ENCODE measurements at regions not wholly inside any gene's neighbourhood (a gene's known extent, or its start where the extent isn't known, plus 50 kb on each side); places are given as distances from the start of the nearest gene placed in this dataset.
"Not testable (repeated sequence)": the region's sequence is repeated elsewhere in the genome, so short reads cannot be mapped to it uniquely, and the experiment has no call there.

DNA sequence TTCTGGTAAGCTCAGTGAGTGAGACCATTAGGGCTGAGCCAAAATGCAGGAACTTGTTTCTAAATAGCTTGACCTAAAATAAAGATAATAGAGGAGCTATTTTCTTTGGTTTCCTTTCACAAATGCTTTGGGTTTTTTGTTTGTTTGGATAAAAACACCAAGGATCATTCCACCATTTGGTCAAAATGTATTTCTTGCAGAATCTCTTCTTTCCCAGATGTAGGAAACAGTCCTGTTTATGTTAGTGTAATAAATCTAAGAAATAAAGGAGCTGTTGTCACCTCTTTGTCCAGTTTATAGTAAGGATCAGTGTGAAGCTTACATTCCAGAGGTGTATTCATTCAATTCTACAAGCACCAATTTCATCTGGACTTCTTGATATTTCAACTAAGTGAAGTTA, 297.8 kb downstream of the GJA1 start:
- no peaks in the 10 kb centered on the region for H3K36me3 ChIP-seq
- no peaks in the 10 kb centered on the region for H3K27me3 ChIP-seq
- no peak for DNase-seq (ENCODE audit: low spot score in 2 of 2)
- TF ChIP-seq POLR2AphosphoS5 (IDR thresholded peaks at IDR 0.05): no peak
- TF ChIP-seq EP300 (IDR thresholded peaks at IDR 0.05): no peak
- TF ChIP-seq, protein P1, sequence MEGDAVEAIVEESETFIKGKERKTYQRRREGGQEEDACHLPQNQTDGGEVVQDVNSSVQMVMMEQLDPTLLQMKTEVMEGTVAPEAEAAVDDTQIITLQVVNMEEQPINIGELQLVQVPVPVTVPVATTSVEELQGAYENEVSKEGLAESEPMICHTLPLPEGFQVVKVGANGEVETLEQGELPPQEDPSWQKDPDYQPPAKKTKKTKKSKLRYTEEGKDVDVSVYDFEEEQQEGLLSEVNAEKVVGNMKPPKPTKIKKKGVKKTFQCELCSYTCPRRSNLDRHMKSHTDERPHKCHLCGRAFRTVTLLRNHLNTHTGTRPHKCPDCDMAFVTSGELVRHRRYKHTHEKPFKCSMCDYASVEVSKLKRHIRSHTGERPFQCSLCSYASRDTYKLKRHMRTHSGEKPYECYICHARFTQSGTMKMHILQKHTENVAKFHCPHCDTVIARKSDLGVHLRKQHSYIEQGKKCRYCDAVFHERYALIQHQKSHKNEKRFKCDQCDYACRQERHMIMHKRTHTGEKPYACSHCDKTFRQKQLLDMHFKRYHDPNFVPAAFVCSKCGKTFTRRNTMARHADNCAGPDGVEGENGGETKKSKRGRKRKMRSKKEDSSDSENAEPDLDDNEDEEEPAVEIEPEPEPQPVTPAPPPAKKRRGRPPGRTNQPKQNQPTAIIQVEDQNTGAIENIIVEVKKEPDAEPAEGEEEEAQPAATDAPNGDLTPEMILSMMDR (IDR thresholded peaks at IDR 0.05): no peak
- TF ChIP-seq POLR2A (IDR thresholded peaks at IDR 0.05): no peak
- H3K4me1 ChIP-seq: no peaks in the 10 kb centered on the region
- H3K4me3 ChIP-seq: no peak overlapping the region
- H3K27ac ChIP-seq: no peak overlapping the region
- H3K9me3 ChIP-seq: no peaks in the 10 kb centered on the region

DNA sequence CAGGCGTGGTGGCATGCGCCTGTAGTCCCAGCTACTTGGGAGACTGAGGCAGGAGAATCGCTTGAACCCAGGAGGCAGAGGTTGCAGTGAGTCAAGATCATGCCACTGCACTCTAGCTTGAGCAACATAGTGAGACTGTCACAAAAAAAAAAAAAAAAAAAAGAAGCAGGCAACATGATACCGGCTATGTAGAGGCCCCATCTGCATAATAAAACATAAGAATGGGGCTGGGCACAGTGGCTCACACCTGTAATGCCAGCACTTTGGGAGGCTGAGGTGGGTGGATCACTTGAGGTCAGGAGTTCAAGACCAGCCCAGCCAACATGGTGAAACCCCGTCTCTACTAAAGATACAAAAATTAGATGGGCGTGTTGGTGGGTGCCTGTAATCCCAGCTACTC, 304.7 kb downstream of the GJA1 start:
- H3K36me3 ChIP-seq; H3K4me3 ChIP-seq; H3K9me3 ChIP-seq; H3K27ac ChIP-seq; DNase-seq (ENCODE audit: low spot score in 2 of 2); H3K4me1 ChIP-seq; H3K27me3 ChIP-seq: not testable (repeated sequence)
- WGBS: 88% methylated on average over 6 of the region's 6 CpGs

DNA sequence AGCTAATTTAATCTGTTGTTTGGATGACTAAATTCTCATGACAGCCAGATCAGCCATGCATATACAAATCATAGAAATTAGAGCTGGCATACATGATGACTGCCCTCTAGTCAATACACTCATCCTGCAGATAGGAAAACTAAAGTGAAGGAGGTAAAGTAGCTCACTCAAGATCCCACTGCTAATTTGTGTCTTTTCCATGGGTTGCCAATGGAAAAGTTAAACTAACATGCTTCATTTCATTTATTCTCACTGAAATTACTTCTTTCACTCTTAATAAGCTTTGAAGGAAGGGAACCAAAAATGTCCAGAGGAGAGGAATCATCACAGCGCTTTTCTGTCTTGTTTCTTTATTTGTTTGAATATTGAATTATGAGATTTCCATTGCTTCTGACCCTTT, 308.2 kb downstream of the GJA1 start:
- H3K36me3 ChIP-seq: no peaks in the 10 kb centered on the region
- WGBS: 76% methylated on average over 1 of the region's 1 CpG
- no peak for DNase-seq (ENCODE audit: low spot score in 2 of 2)
- no peaks in the 10 kb centered on the region for H3K9me3 ChIP-seq
- no peak overlapping the region for H3K4me3 ChIP-seq
- H3K27ac ChIP-seq: no peak overlapping the region
- no peak for TF ChIP-seq POLR2A (IDR thresholded peaks at IDR 0.05)
- no peak for TF ChIP-seq EP300 (IDR thresholded peaks at IDR 0.05)
- TF ChIP-seq, protein P1 (IDR thresholded peaks at IDR 0.05): no peak
- no peak for TF ChIP-seq POLR2AphosphoS5 (IDR thresholded peaks at IDR 0.05)
- H3K27me3 ChIP-seq: no peaks in the 10 kb centered on the region
- H3K4me1 ChIP-seq: no peaks in the 10 kb centered on the region

DNA sequence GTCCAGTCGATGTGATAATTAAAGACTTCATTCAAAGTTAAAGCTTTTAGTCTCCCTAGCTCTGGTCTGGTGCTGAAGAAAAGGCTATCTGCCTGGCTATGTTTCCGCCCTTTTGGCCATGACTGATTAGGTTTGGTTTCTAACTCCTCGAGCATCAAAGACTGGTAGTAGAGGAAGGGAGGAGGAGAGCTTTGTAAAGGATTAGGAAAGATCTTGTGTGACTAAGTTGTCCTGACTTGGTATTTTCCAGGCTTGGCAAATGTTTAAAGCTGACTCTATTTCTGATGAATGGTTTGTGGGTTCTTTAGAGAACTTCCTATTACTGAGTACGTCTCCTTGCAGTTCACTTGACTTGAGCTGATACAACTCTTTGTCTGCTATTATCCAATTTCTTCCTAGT, 312.9 kb downstream of the GJA1 start:
- WGBS: 65% methylated on average over 4 of the region's 4 CpGs
- H3K36me3 ChIP-seq: no peaks in the 10 kb centered on the region
- H3K4me1 ChIP-seq: no peaks in the 10 kb centered on the region
- no peaks in the 10 kb centered on the region for H3K27me3 ChIP-seq
- H3K9me3 ChIP-seq: no peaks in the 10 kb centered on the region
- no peak overlapping the region for H3K27ac ChIP-seq
- TF ChIP-seq POLR2A (IDR thresholded peaks at IDR 0.05) (no peak), EP300 (IDR thresholded peaks at IDR 0.05) (no peak), POLR2AphosphoS5 (IDR thresholded peaks at IDR 0.05) (no peak)
- TF ChIP-seq, protein P1 (IDR thresholded peaks at IDR 0.05): no peak
- no peak for DNase-seq (ENCODE audit: low spot score in 2 of 2)
- H3K4me3 ChIP-seq: no peak overlapping the region

DNA sequence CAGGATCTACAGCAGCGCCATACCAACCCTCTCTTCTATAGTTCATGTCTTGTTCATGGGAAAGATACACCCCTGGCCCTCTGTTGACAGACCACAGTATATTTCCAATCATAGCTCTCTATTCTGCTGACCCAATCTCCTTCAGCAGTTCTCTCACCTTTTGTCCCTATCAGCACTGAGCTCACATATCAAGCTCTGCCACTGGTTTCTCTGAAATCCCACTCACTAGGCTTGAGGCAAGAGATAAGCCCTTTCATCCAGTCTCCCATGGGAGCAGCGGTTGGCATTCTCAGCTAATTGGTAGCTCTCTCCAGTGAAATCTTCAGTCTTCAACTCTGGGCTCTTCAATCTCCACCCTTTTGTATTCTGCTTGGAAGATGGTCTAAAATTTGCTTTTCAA, 313.4 kb downstream of the GJA1 start:
- TF ChIP-seq POLR2A (IDR thresholded peaks at IDR 0.05) (no peak), POLR2AphosphoS5 (IDR thresholded peaks at IDR 0.05) (no peak), EP300 (IDR thresholded peaks at IDR 0.05) (no peak)
- TF ChIP-seq, protein P1 (IDR thresholded peaks at IDR 0.05): no peak
- no peak for DNase-seq (ENCODE audit: low spot score in 2 of 2)
- no peaks in the 10 kb centered on the region for H3K4me1 ChIP-seq
- H3K27me3 ChIP-seq: no peaks in the 10 kb centered on the region
- H3K36me3 ChIP-seq: no peaks in the 10 kb centered on the region
- H3K27ac ChIP-seq: no peak overlapping the region
- H3K4me3 ChIP-seq: no peak overlapping the region
- 92% methylated on average over 2 of the region's 2 CpGs for WGBS
- H3K9me3 ChIP-seq: no peaks in the 10 kb centered on the region

DNA sequence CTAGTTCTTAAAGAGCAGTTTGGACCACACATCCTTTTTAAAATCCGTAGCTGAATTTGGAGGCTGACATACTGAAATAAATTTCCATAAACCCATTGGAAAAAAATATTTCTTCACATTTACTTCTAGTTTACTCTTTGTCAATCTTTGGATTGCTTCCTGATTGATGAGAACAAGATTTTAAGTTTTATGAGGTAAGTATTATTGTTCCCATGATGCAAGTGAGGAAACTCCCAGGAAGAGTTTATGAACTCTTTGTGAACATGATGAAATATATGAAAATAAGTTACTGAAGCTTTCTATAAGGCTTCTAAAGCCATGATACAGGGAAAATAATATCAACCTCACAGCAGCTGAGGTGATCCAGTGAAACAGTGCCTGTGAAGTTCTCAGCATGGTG, 320.0 kb downstream of the GJA1 start:
- no peak for TF ChIP-seq EP300 (IDR thresholded peaks at IDR 0.05)
- Histone ChIP-seq H3K27ac (peak overlapping the region; percentile 78), H3K9me3 (no peaks in the 10 kb centered on the region), H3K27me3 (no peaks in the 10 kb centered on the region), H3K4me3 (no peak overlapping the region), H3K36me3 (no peaks in the 10 kb centered on the region), H3K4me1 (peaks cover 6% of the 10 kb centered on the region)
- WGBS: 68% methylated on average over 1 of the region's 1 CpG
- no peak for DNase-seq (ENCODE audit: low spot score in 2 of 2)

Data from suprapubic skin (tissue), 4 donors.